ENCODE measurements at regions not wholly inside any gene's neighbourhood (a gene's known extent, or its start where the extent isn't known, plus 50 kb on each side); places are given as distances from the start of the nearest gene placed in this dataset.

DNA sequence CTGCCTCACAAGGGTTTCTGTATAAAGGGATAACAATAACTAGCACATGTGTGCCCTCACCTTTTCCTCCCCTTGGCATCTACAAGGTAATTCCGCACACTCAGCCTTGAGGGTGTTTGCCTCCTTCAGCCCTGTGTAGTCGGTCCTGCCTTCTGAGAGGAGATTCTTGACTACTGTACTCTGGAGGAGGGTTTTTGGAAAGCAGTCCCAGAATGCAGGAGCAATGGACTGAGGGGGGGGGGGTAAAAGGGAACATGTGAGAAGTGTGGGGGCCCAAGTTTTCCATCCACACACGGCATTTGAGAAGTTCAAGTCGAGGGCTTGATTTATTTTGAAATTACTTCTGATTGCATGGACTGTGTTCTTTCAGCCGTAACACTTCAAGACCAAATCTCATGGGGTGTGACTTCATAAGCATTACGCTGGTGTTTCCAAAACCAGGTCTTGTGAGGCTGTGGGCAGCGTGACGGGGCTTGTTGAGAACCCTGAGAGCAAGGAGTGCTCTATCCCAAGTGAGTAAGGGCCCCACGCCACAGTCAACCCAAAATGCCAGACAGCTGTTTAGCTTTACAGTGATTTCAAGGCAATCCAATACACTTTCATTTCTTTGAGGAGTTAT is 198.7 kb upstream of the MEIS1 start:
- H3K4me1 ChIP-seq (ENCODE audit: control insufficient read depth in 2 of 2, insufficient read depth in 2 of 2, low read length in 2 of 2): no peaks in the 10 kb centered on the region
- no peak overlapping the region for H3K4me3 ChIP-seq (ENCODE audit: low read length in 2 of 2)
- H3K9me3 ChIP-seq (ENCODE audit: control insufficient read depth in 2 of 2, low read length in 2 of 2): no peaks in the 10 kb centered on the region
- H3K27me3 ChIP-seq (ENCODE audit: control insufficient read depth in 2 of 2, insufficient read depth in 2 of 2, low read length in 2 of 2): no peaks in the 10 kb centered on the region
- no peak overlapping the region for H3K9ac ChIP-seq (ENCODE audit: low read depth in 1 of 2, low read length in 2 of 2)
- no peak overlapping the region for H3K27ac ChIP-seq (ENCODE audit: low read depth in 2 of 2, low read length in 2 of 2)
- no peaks in the 10 kb centered on the region for H3K36me3 ChIP-seq (ENCODE audit: control insufficient read depth in 2 of 2, insufficient read depth in 2 of 2, low read length in 2 of 2)

DNA sequence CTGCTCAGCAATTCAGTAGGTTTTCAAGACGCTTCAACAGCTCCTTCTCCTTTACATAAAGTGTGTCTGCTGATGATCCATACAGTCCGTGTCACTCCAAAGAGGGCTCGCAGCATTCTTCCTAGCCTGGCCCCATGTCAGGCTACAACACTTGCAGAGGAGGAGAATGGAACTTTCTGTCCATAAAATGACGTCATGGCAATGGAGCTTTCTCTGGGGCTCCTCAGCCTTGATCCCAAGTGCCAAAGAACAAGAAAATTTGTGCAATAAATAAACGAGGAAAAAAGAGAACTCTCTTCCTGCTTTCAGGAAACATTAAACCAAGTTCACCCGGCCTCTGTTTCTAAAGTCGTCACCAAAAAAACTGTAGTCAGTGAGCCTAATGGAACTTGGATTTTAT is 199.5 kb upstream of the MEIS1 start:
- no peaks in the 10 kb centered on the region for H3K4me1 ChIP-seq (ENCODE audit: control insufficient read depth in 2 of 2, insufficient read depth in 2 of 2, low read length in 2 of 2)
- no peak overlapping the region for H3K4me3 ChIP-seq (ENCODE audit: low read length in 2 of 2)
- H3K27ac ChIP-seq (ENCODE audit: low read depth in 2 of 2, low read length in 2 of 2): no peak overlapping the region
- H3K36me3 ChIP-seq (ENCODE audit: control insufficient read depth in 2 of 2, insufficient read depth in 2 of 2, low read length in 2 of 2): no peaks in the 10 kb centered on the region
- no peak overlapping the region for H3K9ac ChIP-seq (ENCODE audit: low read depth in 1 of 2, low read length in 2 of 2)
- H3K9me3 ChIP-seq (ENCODE audit: control insufficient read depth in 2 of 2, low read length in 2 of 2): no peaks in the 10 kb centered on the region
- no peaks in the 10 kb centered on the region for H3K27me3 ChIP-seq (ENCODE audit: control insufficient read depth in 2 of 2, insufficient read depth in 2 of 2, low read length in 2 of 2)

DNA sequence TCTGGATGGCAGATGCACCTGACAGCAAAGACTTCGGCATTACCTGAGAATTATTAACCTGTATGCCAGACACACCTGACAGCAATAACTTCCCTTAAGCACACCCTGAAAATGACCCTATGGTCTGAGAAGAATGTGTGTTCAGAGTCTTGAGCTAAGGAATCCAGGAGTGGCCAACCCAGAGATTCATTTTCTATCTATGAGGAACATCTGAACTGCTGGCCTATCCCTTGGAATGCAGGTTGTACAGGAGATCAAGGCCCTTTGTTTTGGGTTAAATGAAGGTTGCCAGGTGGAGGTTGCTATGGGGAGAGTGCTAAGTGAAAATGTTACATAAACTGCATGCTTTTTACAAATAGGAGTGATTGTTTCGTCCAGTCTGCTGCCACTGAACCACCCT is 200.9 kb upstream of the MEIS1 start:
- H3K9ac ChIP-seq (ENCODE audit: low read depth in 1 of 2, low read length in 2 of 2): no peak overlapping the region
- H3K27ac ChIP-seq (ENCODE audit: low read depth in 2 of 2, low read length in 2 of 2): no peak overlapping the region
- no peaks in the 10 kb centered on the region for H3K9me3 ChIP-seq (ENCODE audit: control insufficient read depth in 2 of 2, low read length in 2 of 2)
- H3K36me3 ChIP-seq (ENCODE audit: control insufficient read depth in 2 of 2, insufficient read depth in 2 of 2, low read length in 2 of 2): no peaks in the 10 kb centered on the region
- no peaks in the 10 kb centered on the region for H3K4me1 ChIP-seq (ENCODE audit: control insufficient read depth in 2 of 2, insufficient read depth in 2 of 2, low read length in 2 of 2)
- no peak overlapping the region for H3K4me3 ChIP-seq (ENCODE audit: low read length in 2 of 2)
- no peaks in the 10 kb centered on the region for H3K27me3 ChIP-seq (ENCODE audit: control insufficient read depth in 2 of 2, insufficient read depth in 2 of 2, low read length in 2 of 2)

DNA sequence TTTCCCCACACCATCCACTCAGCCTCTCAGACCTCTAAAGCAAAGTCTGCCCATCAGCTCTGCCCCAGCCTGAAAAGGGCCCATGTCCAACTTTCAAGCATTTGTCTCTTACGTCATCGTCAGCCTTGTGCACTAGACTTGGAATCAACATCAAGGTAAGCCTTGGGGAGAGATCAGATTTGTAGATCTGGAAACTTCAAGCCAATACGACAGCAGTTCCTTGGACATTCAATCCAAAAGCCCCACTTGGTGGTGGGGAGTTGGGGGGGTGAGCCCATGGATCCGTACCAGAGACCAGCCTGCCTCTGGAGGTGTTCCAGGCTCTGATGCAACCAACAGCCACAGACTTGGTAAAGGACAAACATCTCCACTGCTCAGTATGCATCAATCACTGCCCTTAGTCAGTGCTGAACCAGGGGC is 206.8 kb upstream of the MEIS1 start:
- H3K36me3 ChIP-seq (ENCODE audit: control insufficient read depth in 2 of 2, insufficient read depth in 2 of 2, low read length in 2 of 2): no peaks in the 10 kb centered on the region

DNA sequence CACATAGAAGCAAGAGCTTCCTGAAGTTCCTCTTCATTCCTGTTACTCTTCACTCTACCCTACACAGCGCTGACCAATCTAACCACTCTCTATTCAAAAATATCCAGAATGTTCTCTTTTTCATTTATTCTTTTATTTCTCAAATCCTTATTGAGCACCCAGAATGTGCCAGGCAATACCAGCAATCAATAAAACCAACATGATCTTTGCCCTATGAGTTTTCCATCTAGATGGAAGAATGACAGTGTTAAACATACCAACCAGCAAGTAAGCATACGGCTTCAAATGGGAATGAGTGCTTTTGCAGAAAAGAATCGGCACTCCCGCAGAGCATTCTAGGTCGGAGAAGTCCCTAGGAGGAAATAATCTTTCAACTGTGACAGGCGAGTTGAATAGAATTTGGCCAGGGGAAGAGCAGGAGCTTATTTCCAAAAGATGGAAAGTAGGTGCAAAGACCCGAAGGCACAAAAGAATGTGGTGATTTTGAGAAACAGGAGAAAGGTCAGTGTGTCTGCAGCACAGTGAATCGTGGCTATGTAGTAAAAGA is 217.8 kb upstream of the MEIS1 start:
- Histone ChIP-seq H3K9me3 (ENCODE audit: control insufficient read depth in 2 of 2, low read length in 2 of 2) (peaks cover 0 to 3% of the 10 kb centered on the region in 2 donors), H3K4me3 (ENCODE audit: low read length in 2 of 2) (no peak overlapping the region), H3K27me3 (ENCODE audit: control insufficient read depth in 2 of 2, insufficient read depth in 2 of 2, low read length in 2 of 2) (no peaks in the 10 kb centered on the region), H3K27ac (ENCODE audit: low read depth in 2 of 2, low read length in 2 of 2) (no peak overlapping the region), H3K4me1 (ENCODE audit: control insufficient read depth in 2 of 2, insufficient read depth in 2 of 2, low read length in 2 of 2) (no peaks in the 10 kb centered on the region), H3K9ac (ENCODE audit: low read depth in 1 of 2, low read length in 2 of 2) (no peak overlapping the region), H3K36me3 (ENCODE audit: control insufficient read depth in 2 of 2, insufficient read depth in 2 of 2, low read length in 2 of 2) (no peaks in the 10 kb centered on the region)

More for the DNA sequence above, 206.8 kb upstream of the MEIS1 start:
- H3K9ac ChIP-seq (ENCODE audit: low read depth in 1 of 2, low read length in 2 of 2): no peak overlapping the region
- no peaks in the 10 kb centered on the region for H3K27me3 ChIP-seq (ENCODE audit: control insufficient read depth in 2 of 2, insufficient read depth in 2 of 2, low read length in 2 of 2)
- no peaks in the 10 kb centered on the region for H3K9me3 ChIP-seq (ENCODE audit: control insufficient read depth in 2 of 2, low read length in 2 of 2)
- H3K4me3 ChIP-seq (ENCODE audit: low read length in 2 of 2): no peak overlapping the region
- no peaks in the 10 kb centered on the region for H3K4me1 ChIP-seq (ENCODE audit: control insufficient read depth in 2 of 2, insufficient read depth in 2 of 2, low read length in 2 of 2)
- H3K27ac ChIP-seq (ENCODE audit: low read depth in 2 of 2, low read length in 2 of 2): no peak overlapping the region

DNA sequence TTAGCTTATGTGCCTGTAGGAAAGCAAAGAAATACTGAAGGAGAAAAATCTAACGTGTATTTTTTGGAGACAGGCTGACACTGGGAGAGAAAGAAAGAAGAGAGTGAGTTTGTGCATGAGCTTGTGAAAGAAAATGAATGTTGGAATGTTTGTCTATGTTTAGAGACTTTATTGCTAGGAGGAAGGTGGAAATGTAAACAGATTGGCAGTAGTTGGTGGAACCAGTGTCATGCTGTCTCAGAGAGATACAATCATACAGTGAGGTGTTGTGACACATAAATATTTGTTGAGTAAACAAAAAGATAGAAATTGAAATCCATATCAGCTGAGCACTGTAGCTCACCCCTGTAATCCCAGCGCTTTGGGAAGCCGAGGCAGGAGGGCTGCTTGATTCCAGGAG is 222.2 kb upstream of the MEIS1 start:
- Histone ChIP-seq H3K9ac (ENCODE audit: low read depth in 1 of 2, low read length in 2 of 2) (no peak overlapping the region), H3K36me3 (ENCODE audit: control insufficient read depth in 2 of 2, insufficient read depth in 2 of 2, low read length in 2 of 2) (no peaks in the 10 kb centered on the region), H3K9me3 (ENCODE audit: control insufficient read depth in 2 of 2, low read length in 2 of 2) (no peaks in the 10 kb centered on the region), H3K27ac (ENCODE audit: low read depth in 2 of 2, low read length in 2 of 2) (no peak overlapping the region), H3K4me3 (ENCODE audit: low read length in 2 of 2) (no peak overlapping the region), H3K4me1 (ENCODE audit: control insufficient read depth in 2 of 2, insufficient read depth in 2 of 2, low read length in 2 of 2) (no peaks in the 10 kb centered on the region), H3K27me3 (ENCODE audit: control insufficient read depth in 2 of 2, insufficient read depth in 2 of 2, low read length in 2 of 2) (no peaks in the 10 kb centered on the region)

DNA sequence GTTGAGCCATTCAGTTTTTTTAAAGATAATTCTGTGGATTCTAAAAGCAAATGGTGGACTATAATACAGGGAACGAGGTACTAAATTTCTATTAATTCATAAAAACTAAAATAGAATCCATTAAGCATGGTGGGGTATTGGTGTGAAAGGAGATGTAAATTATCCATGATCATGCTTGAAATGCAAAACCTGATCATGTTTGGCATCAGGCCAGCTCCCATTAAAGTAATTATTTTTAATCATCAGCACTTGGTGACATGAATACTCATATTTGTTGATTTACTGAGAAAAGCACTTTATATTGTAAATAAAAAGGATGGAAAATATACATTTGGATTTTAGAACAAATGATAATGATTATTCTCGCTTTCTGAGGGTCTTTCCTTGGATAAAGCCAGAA is 232.3 kb upstream of the MEIS1 start:
- no peak overlapping the region for H3K4me3 ChIP-seq (ENCODE audit: low read length in 2 of 2)
- no peak overlapping the region for H3K27ac ChIP-seq (ENCODE audit: low read depth in 2 of 2, low read length in 2 of 2)
- H3K9me3 ChIP-seq (ENCODE audit: control insufficient read depth in 2 of 2, low read length in 2 of 2): no peaks in the 10 kb centered on the region
- H3K36me3 ChIP-seq (ENCODE audit: control insufficient read depth in 2 of 2, insufficient read depth in 2 of 2, low read length in 2 of 2): no peaks in the 10 kb centered on the region
- H3K4me1 ChIP-seq (ENCODE audit: control insufficient read depth in 2 of 2, insufficient read depth in 2 of 2, low read length in 2 of 2): no peaks in the 10 kb centered on the region
- H3K27me3 ChIP-seq (ENCODE audit: control insufficient read depth in 2 of 2, insufficient read depth in 2 of 2, low read length in 2 of 2): no peaks in the 10 kb centered on the region
- no peak overlapping the region for H3K9ac ChIP-seq (ENCODE audit: low read depth in 1 of 2, low read length in 2 of 2)

DNA sequence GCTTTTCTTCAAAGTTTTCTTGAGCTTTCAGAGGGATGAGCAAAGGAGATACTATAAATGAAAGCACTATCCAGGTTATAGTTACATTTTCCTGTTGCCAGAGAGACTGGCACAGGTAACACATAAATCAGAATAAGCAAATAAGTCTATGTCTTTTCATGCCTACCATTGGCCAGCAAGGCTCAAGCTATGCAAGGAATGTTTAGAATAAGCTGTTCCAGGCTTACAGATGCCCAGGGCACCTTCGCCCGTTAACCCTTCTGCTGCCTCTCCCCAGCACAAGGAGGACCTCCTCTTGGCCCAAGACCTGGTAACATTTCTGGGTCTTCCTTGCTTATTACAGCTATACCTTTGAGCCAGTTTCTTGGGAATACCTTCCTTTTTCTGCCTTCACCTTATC is 233.7 kb upstream of the MEIS1 start:
- H3K9ac ChIP-seq (ENCODE audit: low read depth in 1 of 2, low read length in 2 of 2): no peak overlapping the region
- no peaks in the 10 kb centered on the region for H3K9me3 ChIP-seq (ENCODE audit: control insufficient read depth in 2 of 2, low read length in 2 of 2)
- H3K4me3 ChIP-seq (ENCODE audit: low read length in 2 of 2): no peak overlapping the region
- H3K36me3 ChIP-seq (ENCODE audit: control insufficient read depth in 2 of 2, insufficient read depth in 2 of 2, low read length in 2 of 2): no peaks in the 10 kb centered on the region
- H3K27me3 ChIP-seq (ENCODE audit: control insufficient read depth in 2 of 2, insufficient read depth in 2 of 2, low read length in 2 of 2): no peaks in the 10 kb centered on the region
- no peak overlapping the region for H3K27ac ChIP-seq (ENCODE audit: low read depth in 2 of 2, low read length in 2 of 2)
- no peaks in the 10 kb centered on the region for H3K4me1 ChIP-seq (ENCODE audit: control insufficient read depth in 2 of 2, insufficient read depth in 2 of 2, low read length in 2 of 2)

DNA sequence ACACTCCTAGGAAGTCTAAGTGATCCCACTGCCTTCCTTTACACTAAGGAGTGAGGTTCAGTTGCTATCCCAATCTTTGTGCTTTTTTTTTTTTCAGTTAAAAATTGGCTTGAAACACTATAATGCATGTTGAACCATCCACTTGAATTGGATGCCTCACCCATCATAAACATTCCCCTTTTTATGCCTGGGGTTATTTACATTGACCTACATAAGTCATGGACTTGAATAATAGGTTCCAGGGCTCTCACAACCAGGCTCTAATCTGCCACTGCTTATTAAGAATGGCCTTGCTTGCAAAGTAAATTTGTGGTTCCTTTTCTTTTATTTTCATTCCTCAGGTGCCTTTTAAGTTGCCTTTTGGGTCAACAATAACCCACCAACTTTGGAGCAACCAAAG is 236.1 kb upstream of the MEIS1 start:
- Histone ChIP-seq H3K9ac (ENCODE audit: low read depth in 1 of 2, low read length in 2 of 2) (no peak overlapping the region), H3K36me3 (ENCODE audit: control insufficient read depth in 2 of 2, insufficient read depth in 2 of 2, low read length in 2 of 2) (no peaks in the 10 kb centered on the region), H3K27ac (ENCODE audit: low read depth in 2 of 2, low read length in 2 of 2) (no peak overlapping the region), H3K27me3 (ENCODE audit: control insufficient read depth in 2 of 2, insufficient read depth in 2 of 2, low read length in 2 of 2) (no peaks in the 10 kb centered on the region), H3K4me1 (ENCODE audit: control insufficient read depth in 2 of 2, insufficient read depth in 2 of 2, low read length in 2 of 2) (no peaks in the 10 kb centered on the region), H3K4me3 (ENCODE audit: low read length in 2 of 2) (no peak overlapping the region), H3K9me3 (ENCODE audit: control insufficient read depth in 2 of 2, low read length in 2 of 2) (no peaks in the 10 kb centered on the region)

DNA sequence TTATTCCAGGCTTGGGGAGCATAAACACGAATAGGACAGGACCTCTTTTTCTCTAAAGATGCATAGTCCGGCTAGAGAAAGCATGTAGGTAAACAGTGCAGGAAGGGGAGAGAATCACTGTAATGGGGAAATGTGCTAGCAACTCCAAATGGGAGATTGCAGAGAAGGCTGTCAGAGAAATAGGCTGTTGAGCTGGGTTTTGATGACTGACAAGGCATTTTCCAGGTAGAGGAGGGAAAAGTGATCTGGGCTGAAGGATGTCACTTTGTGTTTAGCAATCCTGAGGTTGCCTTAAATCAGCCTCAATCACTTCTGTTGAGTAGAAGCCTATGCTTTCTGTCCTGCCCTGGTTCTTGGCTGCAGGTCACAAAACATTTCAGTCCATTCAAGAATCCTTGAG is 242.0 kb upstream of the MEIS1 start:
- Histone ChIP-seq H3K9ac (ENCODE audit: low read depth in 1 of 2, low read length in 2 of 2) (no peak overlapping the region), H3K27me3 (ENCODE audit: control insufficient read depth in 2 of 2, insufficient read depth in 2 of 2, low read length in 2 of 2) (no peaks in the 10 kb centered on the region), H3K36me3 (ENCODE audit: control insufficient read depth in 2 of 2, insufficient read depth in 2 of 2, low read length in 2 of 2) (no peaks in the 10 kb centered on the region), H3K27ac (ENCODE audit: low read depth in 2 of 2, low read length in 2 of 2) (no peak overlapping the region), H3K9me3 (ENCODE audit: control insufficient read depth in 2 of 2, low read length in 2 of 2) (no peaks in the 10 kb centered on the region), H3K4me1 (ENCODE audit: control insufficient read depth in 2 of 2, insufficient read depth in 2 of 2, low read length in 2 of 2) (no peaks in the 10 kb centered on the region), H3K4me3 (ENCODE audit: low read length in 2 of 2) (no peak overlapping the region)

DNA sequence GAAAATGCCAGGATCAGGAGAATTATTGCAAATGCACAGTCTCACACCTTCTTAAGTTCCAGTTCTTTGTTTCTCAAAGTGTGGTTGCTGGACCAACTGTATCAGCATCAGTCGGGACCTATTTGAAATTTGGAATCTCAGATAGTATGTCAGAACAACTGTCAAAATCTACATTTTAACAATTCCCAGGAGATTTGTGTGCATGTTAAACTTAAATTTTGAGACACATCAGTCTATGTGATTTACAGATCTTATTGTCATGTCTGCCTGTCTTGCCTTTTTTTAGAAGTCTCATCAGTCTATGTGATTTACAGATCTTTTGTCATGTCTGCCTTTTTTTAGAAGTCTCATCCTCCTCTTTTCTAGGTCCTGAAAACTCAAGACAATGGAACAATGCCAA is 243.6 kb upstream of the MEIS1 start:
- Histone ChIP-seq H3K9me3 (ENCODE audit: control insufficient read depth in 2 of 2, low read length in 2 of 2) (no peaks in the 10 kb centered on the region), H3K36me3 (ENCODE audit: control insufficient read depth in 2 of 2, insufficient read depth in 2 of 2, low read length in 2 of 2) (no peaks in the 10 kb centered on the region)

More for the DNA sequence above, 243.6 kb upstream of the MEIS1 start:
- H3K27ac ChIP-seq (ENCODE audit: low read depth in 2 of 2, low read length in 2 of 2): no peak overlapping the region
- H3K27me3 ChIP-seq (ENCODE audit: control insufficient read depth in 2 of 2, insufficient read depth in 2 of 2, low read length in 2 of 2): no peaks in the 10 kb centered on the region
- H3K9ac ChIP-seq (ENCODE audit: low read depth in 1 of 2, low read length in 2 of 2): no peak overlapping the region
- no peak overlapping the region for H3K4me3 ChIP-seq (ENCODE audit: low read length in 2 of 2)
- H3K4me1 ChIP-seq (ENCODE audit: control insufficient read depth in 2 of 2, insufficient read depth in 2 of 2, low read length in 2 of 2): no peaks in the 10 kb centered on the region

Data from mucosa of rectum (tissue), 2 donors.